Prostate gland (tissue), 2 donors: ENCODE measurements at regions not wholly inside any gene's neighbourhood (a gene's known extent, or its start where the extent isn't known, plus 50 kb on each side); places are given as distances from the start of the nearest gene placed in this dataset.
"Not testable (repeated sequence)": the region's sequence is repeated elsewhere in the genome, so short reads cannot be mapped to it uniquely, and the experiment has no call there.

Experiments used
- DNase-seq: peaks from one replicate; pipeline ENCODE4 v3.0.0-alpha.2; 2019; ENCODE audit warnings: low spot score
- H3K27ac ChIP-seq, 2 donors: fragments of 200-600 bp; sonication (generic); 2 replicates each; pipeline ENCODE4 v1.5.1; 2017 to 2019
- H3K27me3 ChIP-seq: fragments of 200-600 bp; sonication (generic); replicated peaks from 2 replicates; pipeline ENCODE4 v1.5.1; 2019; ENCODE audit not compliant: insufficient read depth
- H3K36me3 ChIP-seq, 2 donors: fragments of 200-600 bp; sonication (generic); 1 replicate in 1 of 2; 2 replicates in 1 of 2; pipeline versions ENCODE4 v1.5.1 to v1.8.1; 2017 to 2019
- H3K4me1 ChIP-seq: fragments of 200-600 bp; sonication (generic); replicated peaks from 2 replicates; pipeline ENCODE4 v1.5.1; 2019
- H3K4me3 ChIP-seq, 2 donors: fragments of 200-600 bp; sonication (generic); 2 replicates each; pipeline ENCODE4 v1.5.1; 2017 to 2019
- H3K9me3 ChIP-seq: fragments of 200-600 bp; sonication (generic); 2 replicates; pipeline ENCODE4 v1.5.1; 2017
- POLR2A ChIP-seq: fragments of 450-650 bp; IDR thresholded peaks from one replicate; pipeline ENCODE4 v1.6.1; 2016; ENCODE audit warnings: antibody characterized with exemption, mild to moderate bottlenecking
- WGBS: methylation state at CpG from one replicate; pipeline ENCODE4 v1.1.5; 2018; 5-methylcytosine and 5-hydroxymethylcytosine counted together
- intact Hi-C: fragments of 100-400 bp; cut with DNase I; formaldehyde crosslinking; loops from one replicate; pipeline ENCODE4 v1.14.2; 2022

GRCh38 chr16:29192329-29193247, 207.7 kb downstream of the LAT start:
- Histone ChIP-seq H3K27me3 (no peaks in the 10 kb centered on the region), H3K27ac (no peak overlapping the region), H3K4me3 (no peak overlapping the region), H3K36me3 (no peaks in the 10 kb centered on the region), H3K9me3 (no peaks in the 10 kb centered on the region), H3K4me1 (no peaks in the 10 kb centered on the region)
- 92% methylated on average over 15 of the region's 17 CpGs for WGBS
- no peak for DNase-seq
- intact Hi-C loops, result no loop called here
- TF ChIP-seq POLR2A, result no peak

- H3K9me3 ChIP-seq, H3K27me3 ChIP-seq, H3K36me3 ChIP-seq, H3K4me1 ChIP-seq, DNase-seq, H3K4me3 ChIP-seq, intact Hi-C loops, H3K27ac ChIP-seq: not testable (repeated sequence)
- 96% methylated on average over 12 of the region's 12 CpGs for WGBS
Measured at GRCh38 chr16:29191636-29192180, 206.9 kb downstream of the LAT start.

GRCh38 chr16:29190553-29191431, 205.9 kb downstream of the LAT start:
- DNase-seq, H3K27me3 ChIP-seq, intact Hi-C loops, H3K36me3 ChIP-seq, H3K4me3 ChIP-seq, H3K27ac ChIP-seq, H3K9me3 ChIP-seq, H3K4me1 ChIP-seq: not testable (repeated sequence)
- 75% methylated on average over 18 of the region's 19 CpGs for WGBS

GRCh38 chr16:29188806-29189205, 204.0 kb downstream of the LAT start:
- 82% methylated on average over 6 of the region's 9 CpGs for WGBS
- H3K27ac ChIP-seq, H3K4me3 ChIP-seq, H3K4me1 ChIP-seq, intact Hi-C loops, DNase-seq, H3K9me3 ChIP-seq, H3K27me3 ChIP-seq, H3K36me3 ChIP-seq: not testable (repeated sequence)

- DNase-seq, H3K36me3 ChIP-seq, H3K4me1 ChIP-seq, H3K9me3 ChIP-seq, H3K27ac ChIP-seq, intact Hi-C loops, H3K27me3 ChIP-seq, H3K4me3 ChIP-seq: not testable (repeated sequence)
- 74% methylated on average over 35 of the region's 35 CpGs for WGBS
Measured at GRCh38 chr16:29186306-29187220, 201.7 kb downstream of the LAT start.

GRCh38 chr16:29185872-29186271, 201.0 kb downstream of the LAT start:
- H3K4me3 ChIP-seq, H3K36me3 ChIP-seq, H3K9me3 ChIP-seq, H3K27me3 ChIP-seq, intact Hi-C loops, H3K4me1 ChIP-seq, DNase-seq, H3K27ac ChIP-seq: not testable (repeated sequence)
- 81% methylated on average over 9 of the region's 9 CpGs for WGBS

- H3K27ac ChIP-seq, intact Hi-C loops, H3K36me3 ChIP-seq, H3K4me1 ChIP-seq, H3K27me3 ChIP-seq, H3K4me3 ChIP-seq, H3K9me3 ChIP-seq, DNase-seq: not testable (repeated sequence)
- 61% methylated on average over 36 of the region's 41 CpGs for WGBS
Measured at GRCh38 chr16:29184738-29185438, 200.0 kb downstream of the LAT start.

- H3K9me3 ChIP-seq, H3K27me3 ChIP-seq, H3K4me3 ChIP-seq, DNase-seq, H3K4me1 ChIP-seq, H3K27ac ChIP-seq, H3K36me3 ChIP-seq, intact Hi-C loops: not testable (repeated sequence)
- WGBS, result 78% methylated on average over 25 of the region's 25 CpGs
Measured at GRCh38 chr16:29182940-29183868, 198.4 kb downstream of the LAT start.
